PC-3 (cell line): ENCODE measurements at regions not wholly inside any gene's neighbourhood (a gene's known extent, or its start where the extent isn't known, plus 50 kb on each side); places are given as distances from the start of the nearest gene placed in this dataset.

Experiments
- ATAC-seq: fragments of 200-7000 bp; cut with Tn5 transposase; 2 replicates; pipeline ENCODE4 v1.9.1; 2020; ENCODE audit warnings: mild to moderate bottlenecking, moderate library complexity
- BruUV-seq: library from RNA; stranded (reverse); fragments of 400-500 nt; replicated peaks from 2 replicates; lab custom pipeline; 2021; lab: Mats Ljungman, UMichigan
- CTCF ChIA-PET: fragments of 300-600 bp; sonication (Branson Sonifier 250); formaldehyde crosslinking; loops from one replicate; lab custom pipeline; 2022; ENCODE audit warnings: antibody characterized with exemption; lab: Charles Lee
- POLR2A ChIA-PET: fragments of 300-600 bp; sonication (Branson Sonifier 250); formaldehyde crosslinking; loops from one replicate; lab custom pipeline; 2022; ENCODE audit warnings: antibody characterized with exemption; ENCODE audit not compliant: unreplicated experiment; lab: Charles Lee
- DNase-seq: peaks from one replicate; pipeline ENCODE4 v3.0.0-alpha.2; 2015
- H2AFZ ChIP-seq: fragments of 300-600 bp; sonication (generic); 2 replicates; pipeline ENCODE4 v1.6.0; 2016; ENCODE audit warnings: antibody characterized with exemption, low read length
- H3F3A ChIP-seq: fragments of 300-600 bp; sonication (generic); one replicate; pipeline ENCODE4 v1.6.0; 2017; ENCODE audit warnings: antibody characterized with exemption, low read length, control low read depth, mild to moderate bottlenecking; ENCODE audit not compliant: unreplicated experiment
- H3K27ac ChIP-seq: fragments of 300-600 bp; sonication (generic); 2 replicates; pipeline ENCODE4 v1.5.1; 2016; ENCODE audit warnings: mild to moderate bottlenecking, low read length
- H3K27me3 ChIP-seq: fragments of 300-600 bp; sonication (generic); 2 replicates; pipeline ENCODE4 v1.6.1; 2016; ENCODE audit warnings: low read length, mixed read lengths
- H3K36me3 ChIP-seq: fragments of 300-600 bp; sonication (generic); 2 replicates; pipeline ENCODE4 v1.6.1; 2016; ENCODE audit warnings: low read depth, mixed run types, low read length, mixed read lengths
- H3K4me1 ChIP-seq: fragments of 300-600 bp; sonication (generic); 2 replicates; pipeline ENCODE4 v1.5.1; 2016; ENCODE audit warnings: low read length; ENCODE audit not compliant: insufficient read depth
- H3K4me2 ChIP-seq: fragments of 300-600 bp; sonication (generic); 2 replicates; pipeline ENCODE4 v1.6.0; 2016; ENCODE audit warnings: low read length
- H3K4me3 ChIP-seq: fragments of 300-600 bp; sonication (generic); 2 replicates; pipeline ENCODE4 v1.5.1; 2016; ENCODE audit warnings: mild to moderate bottlenecking, low read length, mixed read lengths
- H3K79me2 ChIP-seq: fragments of 300-600 bp; sonication (generic); 2 replicates; pipeline ENCODE4 v1.6.1; 2017; ENCODE audit warnings: low read length, mixed read lengths
- H3K9ac ChIP-seq: fragments of 300-600 bp; sonication (generic); 2 replicates; pipeline ENCODE4 v1.6.0; 2016; ENCODE audit warnings: mild to moderate bottlenecking, low read length
- H3K9me2 ChIP-seq: fragments of 300-600 bp; sonication (generic); replicated peaks from 2 replicates; pipeline ENCODE4 v1.6.1; 2016; ENCODE audit warnings: mixed run types, low read length, mixed read lengths
- H3K9me3 ChIP-seq: fragments of 300-600 bp; sonication (generic); 2 replicates; pipeline ENCODE4 v1.6.1; 2016; ENCODE audit warnings: low read length, mixed read lengths
- H4K20me1 ChIP-seq: fragments of 300-600 bp; sonication (generic); 2 replicates; pipeline ENCODE4 v1.6.1; 2016; ENCODE audit warnings: low read length, mixed read lengths
- EZH2 ChIP-seq: fragments of 300-600 bp; sonication (generic); IDR thresholded peaks from one replicate; pipeline ENCODE4 v1.6.1; 2017; ENCODE audit warnings: antibody characterized with exemption, mild to moderate bottlenecking, low read length; ENCODE audit not compliant: unreplicated experiment
- EZH2phosphoT487 ChIP-seq: fragments of 300-600 bp; sonication (generic); IDR thresholded peaks from 2 replicates; pipeline ENCODE4 v1.6.1; 2018; ENCODE audit warnings: mild to moderate bottlenecking, antibody characterized with exemption, low read length, borderline replicate concordance
- intact Hi-C: fragments of 100-400 bp; cut with micrococcal nuclease; formaldehyde crosslinking; loops from 2 replicates; pipeline ENCODE4 v1.9.0; 2023
- TF ChIP-seq, protein P1 (sequence below): fragments of 300-600 bp; sonication (generic); conservative IDR thresholded peaks from 2 replicates; pipeline ENCODE4 v1.5.1; 2017; ENCODE audit warnings: antibody characterized with exemption, low read depth, mild to moderate bottlenecking, low read length

DNA sequence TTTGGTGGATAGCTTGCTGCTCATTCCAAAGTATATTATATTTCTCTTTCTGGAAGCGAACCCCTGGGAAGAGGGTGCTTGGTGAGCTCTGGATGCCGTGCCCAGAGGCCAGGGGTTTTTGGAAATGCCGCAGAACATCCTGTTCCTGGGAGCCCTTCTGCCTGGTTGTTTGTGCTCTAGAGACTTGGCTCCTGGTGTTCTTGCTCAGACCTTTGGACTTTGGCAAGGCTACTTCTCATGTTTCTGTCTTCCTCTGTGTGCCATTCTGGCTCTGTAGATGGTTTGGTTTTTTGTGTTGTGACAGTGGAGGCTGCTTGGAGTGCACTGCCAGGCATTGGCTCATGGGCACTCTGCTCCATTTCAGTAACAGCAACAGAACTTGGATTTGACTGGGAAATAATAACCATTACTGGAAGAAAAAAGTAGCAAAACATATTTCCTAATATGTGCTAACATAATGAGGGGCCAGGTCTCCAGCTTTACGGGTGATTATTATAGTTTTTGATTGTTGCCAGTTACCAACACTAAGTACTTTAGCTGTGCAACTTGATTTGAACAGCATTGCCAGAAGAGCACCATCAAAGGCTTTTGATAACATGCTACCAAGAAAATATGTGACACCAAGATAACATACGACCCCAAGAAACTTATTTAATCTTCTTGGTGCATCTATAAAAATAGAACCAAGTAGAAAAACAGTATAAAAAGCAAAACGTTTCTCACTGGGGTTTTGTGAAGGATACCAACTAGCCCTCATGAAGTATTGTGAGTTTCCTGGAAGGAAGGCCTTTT is 94.2 kb downstream of the PCSK1 start:
- Histone ChIP-seq H3K9me2 (no peaks in the 10 kb centered on the region), H3K27me3 (no peaks in the 10 kb centered on the region), H3K4me3 (no peak overlapping the region), H3K9ac (no peak overlapping the region), H3K27ac (no peak overlapping the region), H3K9me3 (no peaks in the 10 kb centered on the region), H3K36me3 (no peaks in the 10 kb centered on the region), H3K4me2 (no peak overlapping the region), H4K20me1 (no peaks in the 10 kb centered on the region), H3K79me2 (no peaks in the 10 kb centered on the region), H2AFZ (no peak overlapping the region), H3F3A (no peaks in the 10 kb centered on the region), H3K4me1 (peaks cover 38% of the 10 kb centered on the region)
- ChIA-PET CTCF (no interaction called here), POLR2A (no interaction called here)
- intact Hi-C loops, result loop anchor here (5.0 to 10.0 kb wide), 3 partner anchors 114 to 312 kb away; no protein-coding TSS in a partner anchor
- TF ChIP-seq EZH2phosphoT487 (no peak), EZH2 (no peak)
- TF ChIP-seq, protein P1, sequence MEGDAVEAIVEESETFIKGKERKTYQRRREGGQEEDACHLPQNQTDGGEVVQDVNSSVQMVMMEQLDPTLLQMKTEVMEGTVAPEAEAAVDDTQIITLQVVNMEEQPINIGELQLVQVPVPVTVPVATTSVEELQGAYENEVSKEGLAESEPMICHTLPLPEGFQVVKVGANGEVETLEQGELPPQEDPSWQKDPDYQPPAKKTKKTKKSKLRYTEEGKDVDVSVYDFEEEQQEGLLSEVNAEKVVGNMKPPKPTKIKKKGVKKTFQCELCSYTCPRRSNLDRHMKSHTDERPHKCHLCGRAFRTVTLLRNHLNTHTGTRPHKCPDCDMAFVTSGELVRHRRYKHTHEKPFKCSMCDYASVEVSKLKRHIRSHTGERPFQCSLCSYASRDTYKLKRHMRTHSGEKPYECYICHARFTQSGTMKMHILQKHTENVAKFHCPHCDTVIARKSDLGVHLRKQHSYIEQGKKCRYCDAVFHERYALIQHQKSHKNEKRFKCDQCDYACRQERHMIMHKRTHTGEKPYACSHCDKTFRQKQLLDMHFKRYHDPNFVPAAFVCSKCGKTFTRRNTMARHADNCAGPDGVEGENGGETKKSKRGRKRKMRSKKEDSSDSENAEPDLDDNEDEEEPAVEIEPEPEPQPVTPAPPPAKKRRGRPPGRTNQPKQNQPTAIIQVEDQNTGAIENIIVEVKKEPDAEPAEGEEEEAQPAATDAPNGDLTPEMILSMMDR, result no peak
- DNase-seq (no peak), ATAC-seq (no peak)
- BruUV-seq, result no TSS peak

DNA sequence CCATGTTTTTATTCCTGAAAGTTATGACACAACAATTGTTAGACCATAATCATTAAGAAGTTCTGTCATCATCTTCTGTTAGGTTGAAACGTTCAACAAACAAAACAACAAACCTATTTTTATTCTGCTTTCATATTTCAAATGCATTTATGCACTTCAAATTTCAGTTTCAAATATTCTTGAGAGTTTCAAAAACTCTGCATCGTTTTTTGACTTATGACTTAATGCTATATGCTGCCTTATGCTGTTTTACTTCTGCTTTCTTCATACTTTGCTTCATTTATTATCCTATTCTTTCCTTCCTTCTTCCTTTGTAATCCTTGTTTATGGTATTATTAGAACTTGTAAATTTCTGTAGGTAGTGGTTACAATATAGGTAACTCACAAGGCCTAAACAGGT is 95.0 kb downstream of the PCSK1 start:
- H3K36me3 ChIP-seq, result no peaks in the 10 kb centered on the region
- DNase-seq, result no peak
- H3K79me2 ChIP-seq, result no peaks in the 10 kb centered on the region
- ChIA-PET POLR2A (no interaction called here), CTCF (interaction anchor here (0.6 kb wide), 2 partner anchors 102 to 111 kb away, joined by 3 to 5 read pairs; no protein-coding TSS in a partner anchor)
- H4K20me1 ChIP-seq, result no peaks in the 10 kb centered on the region
- no peaks in the 10 kb centered on the region for H3K9me2 ChIP-seq
- H3K9ac ChIP-seq, result no peak overlapping the region
- peaks cover 36% of the 10 kb centered on the region for H3K4me1 ChIP-seq
- no TSS peak for BruUV-seq
- H2AFZ ChIP-seq, result no peak overlapping the region
- H3K9me3 ChIP-seq, result no peaks in the 10 kb centered on the region
- no peaks in the 10 kb centered on the region for H3K27me3 ChIP-seq
- no peaks in the 10 kb centered on the region for H3F3A ChIP-seq
- no peak for ATAC-seq
- no peak overlapping the region for H3K27ac ChIP-seq
- no peak overlapping the region for H3K4me3 ChIP-seq
- intact Hi-C loops, result loop anchor here (5.0 to 10.0 kb wide), 3 partner anchors 113 to 311 kb away; no protein-coding TSS in a partner anchor
- H3K4me2 ChIP-seq, result no peak overlapping the region
- TF ChIP-seq, protein P1, result no peak
- TF ChIP-seq EZH2 (no peak), EZH2phosphoT487 (no peak)
